AG04449 (cell line): ENCODE measurements at regions not wholly inside any gene's neighbourhood (a gene's known extent, or its start where the extent isn't known, plus 50 kb on each side); places are given as distances from the start of the nearest gene placed in this dataset.

Source experiments
- CTCF ChIA-PET: fragments of 350-600 bp; formaldehyde crosslinking; extraction: SDS; loops from one replicate; lab custom pipeline; 2021; ENCODE audit warnings: antibody characterized with exemption; lab: Yijun Ruan, JAX
- POLR2A ChIA-PET: fragments of 400-600, 350-600 bp; formaldehyde crosslinking; extraction: SDS; loops from one replicate; lab custom pipeline; 2020; ENCODE audit warnings: antibody characterized with exemption, inconsistent platforms; lab: Yijun Ruan, JAX
- DNase-seq: peaks from one replicate; pipeline ENCODE4 v3.0.0-alpha.2; 2010; ENCODE audit warnings: low read depth, low spot score
- H3K4me3 ChIP-seq: 2 replicates; pipeline ENCODE4 v1.5.1; 2011; ENCODE audit warnings: low read depth, mild to moderate bottlenecking, control low read depth, low read length
- CTCF ChIP-seq: IDR thresholded peaks from one replicate; pipeline ENCODE4 v1.5.1; 2011; ENCODE audit warnings: mild to moderate bottlenecking, moderate library complexity, low read length, control low read depth, inconsistent platforms; ENCODE audit not compliant: insufficient read depth; ENCODE audit errors: missing control alignments

- no peak for TF ChIP-seq CTCF
- CTCF ChIA-PET, result interaction anchor here (1.8 to 1.9 kb wide), 2 partner anchors 9 to 11 kb away, joined by 6 to 8 read pairs; no protein-coding TSS in a partner anchor
- POLR2A ChIA-PET, result no interaction called here
- no peak for DNase-seq
- H3K4me3 ChIP-seq, result no peak overlapping the region
Measured at GRCh38 chr2:120622159-120622869, 113.4 kb upstream of the GLI2 start.

GRCh38 chr2:120622886-120623753 is 112.5 kb upstream of the GLI2 start:
- no peak overlapping the region for H3K4me3 ChIP-seq
- ChIA-PET POLR2A (no interaction called here), CTCF (interaction anchor here (1.8 to 1.9 kb wide), 2 partner anchors 8 to 10 kb away, joined by 6 to 8 read pairs; no protein-coding TSS in a partner anchor)
- TF ChIP-seq CTCF, result no peak
- DNase-seq, result no peak

GRCh38 chr2:120624061-120624737 is 111.5 kb upstream of the GLI2 start:
- CTCF ChIA-PET, result interaction anchor here (1.9 kb wide), 1 partner anchor 9 kb away, joined by 6 read pairs; no protein-coding TSS in a partner anchor
- TF ChIP-seq CTCF, result no peak
- no peak for DNase-seq

GRCh38 chr2:120624738-120625446 is 110.8 kb upstream of the GLI2 start:
- no peak for TF ChIP-seq CTCF
- CTCF ChIA-PET, result no interaction called here
- POLR2A ChIA-PET, result interaction anchor here (1.0 kb wide), 1 partner anchor 11 kb away, joined by 3 read pairs; no protein-coding TSS in a partner anchor

More at GRCh38 chr2:120624061-120624737, 111.5 kb upstream of the GLI2 start:
- POLR2A ChIA-PET, result interaction anchor here (1.0 kb wide), 1 partner anchor 11 kb away, joined by 3 read pairs; no protein-coding TSS in a partner anchor
- H3K4me3 ChIP-seq, result no peak overlapping the region

GRCh38 chr2:120625865-120626560 is 109.7 kb upstream of the GLI2 start:
- no peak for DNase-seq
- POLR2A ChIA-PET, result no interaction called here

More at GRCh38 chr2:120624738-120625446, 110.8 kb upstream of the GLI2 start:
- no peak overlapping the region for H3K4me3 ChIP-seq
- no peak for DNase-seq

More at GRCh38 chr2:120625865-120626560, 109.7 kb upstream of the GLI2 start:
- no peak for TF ChIP-seq CTCF
- no peak overlapping the region for H3K4me3 ChIP-seq
- CTCF ChIA-PET, result no interaction called here
